ENCODE measurements at regions not wholly inside any gene's neighbourhood (a gene's known extent, or its start where the extent isn't known, plus 50 kb on each side); places are given as distances from the start of the nearest gene placed in this dataset.

- Mint-ChIP-seq H3K4me1 (ENCODE audit: low read depth, unreplicated experiment) (no peaks in the 10 kb centered on the region), H3K9me3 (ENCODE audit: unreplicated experiment) (no peaks in the 10 kb centered on the region), H3K27ac (ENCODE audit: unreplicated experiment) (no peak overlapping the region), H3K36me3 (ENCODE audit: unreplicated experiment) (no peaks in the 10 kb centered on the region), H3K27me3 (ENCODE audit: unreplicated experiment) (no peaks in the 10 kb centered on the region), H3K4me3 (ENCODE audit: unreplicated experiment) (no peak overlapping the region)
- TF ChIP-seq, protein P1, sequence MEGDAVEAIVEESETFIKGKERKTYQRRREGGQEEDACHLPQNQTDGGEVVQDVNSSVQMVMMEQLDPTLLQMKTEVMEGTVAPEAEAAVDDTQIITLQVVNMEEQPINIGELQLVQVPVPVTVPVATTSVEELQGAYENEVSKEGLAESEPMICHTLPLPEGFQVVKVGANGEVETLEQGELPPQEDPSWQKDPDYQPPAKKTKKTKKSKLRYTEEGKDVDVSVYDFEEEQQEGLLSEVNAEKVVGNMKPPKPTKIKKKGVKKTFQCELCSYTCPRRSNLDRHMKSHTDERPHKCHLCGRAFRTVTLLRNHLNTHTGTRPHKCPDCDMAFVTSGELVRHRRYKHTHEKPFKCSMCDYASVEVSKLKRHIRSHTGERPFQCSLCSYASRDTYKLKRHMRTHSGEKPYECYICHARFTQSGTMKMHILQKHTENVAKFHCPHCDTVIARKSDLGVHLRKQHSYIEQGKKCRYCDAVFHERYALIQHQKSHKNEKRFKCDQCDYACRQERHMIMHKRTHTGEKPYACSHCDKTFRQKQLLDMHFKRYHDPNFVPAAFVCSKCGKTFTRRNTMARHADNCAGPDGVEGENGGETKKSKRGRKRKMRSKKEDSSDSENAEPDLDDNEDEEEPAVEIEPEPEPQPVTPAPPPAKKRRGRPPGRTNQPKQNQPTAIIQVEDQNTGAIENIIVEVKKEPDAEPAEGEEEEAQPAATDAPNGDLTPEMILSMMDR (IDR thresholded peaks at IDR 0.05; ENCODE audit: partially characterized antibody, unreplicated experiment) = no peak
- DNase-seq = no peak
Measured at GRCh38 chr4:130534651-130535050, 1438.7 kb downstream of the C4orf33 start.

- Mint-ChIP-seq H3K4me3 (ENCODE audit: unreplicated experiment) (no peak overlapping the region), H3K36me3 (ENCODE audit: unreplicated experiment) (no peaks in the 10 kb centered on the region), H3K4me1 (ENCODE audit: low read depth, unreplicated experiment) (no peaks in the 10 kb centered on the region), H3K27ac (ENCODE audit: unreplicated experiment) (no peak overlapping the region), H3K9me3 (ENCODE audit: unreplicated experiment) (no peaks in the 10 kb centered on the region), H3K27me3 (ENCODE audit: unreplicated experiment) (no peaks in the 10 kb centered on the region)
- TF ChIP-seq, protein P1 (IDR thresholded peaks at IDR 0.05; ENCODE audit: partially characterized antibody, unreplicated experiment) = no peak
- no peak for DNase-seq
Measured at GRCh38 chr4:130542953-130543352, 1447.0 kb downstream of the C4orf33 start.

- Mint-ChIP-seq H3K27me3 (ENCODE audit: unreplicated experiment) (no peaks in the 10 kb centered on the region), H3K36me3 (ENCODE audit: unreplicated experiment) (no peaks in the 10 kb centered on the region), H3K4me3 (ENCODE audit: unreplicated experiment) (no peak overlapping the region), H3K9me3 (ENCODE audit: unreplicated experiment) (no peaks in the 10 kb centered on the region), H3K27ac (ENCODE audit: unreplicated experiment) (no peak overlapping the region), H3K4me1 (ENCODE audit: low read depth, unreplicated experiment) (no peaks in the 10 kb centered on the region)
- DNase-seq = no peak
- TF ChIP-seq, protein P1 (IDR thresholded peaks at IDR 0.05; ENCODE audit: partially characterized antibody, unreplicated experiment) = no peak
Measured at GRCh38 chr4:130545171-130545570, 1449.2 kb downstream of the C4orf33 start.

GRCh38 chr4:130545596-130545995, 1449.6 kb downstream of the C4orf33 start:
- Mint-ChIP-seq H3K4me1 (ENCODE audit: low read depth, unreplicated experiment) (no peaks in the 10 kb centered on the region), H3K36me3 (ENCODE audit: unreplicated experiment) (no peaks in the 10 kb centered on the region), H3K9me3 (ENCODE audit: unreplicated experiment) (no peaks in the 10 kb centered on the region), H3K27me3 (ENCODE audit: unreplicated experiment) (no peaks in the 10 kb centered on the region), H3K27ac (ENCODE audit: unreplicated experiment) (no peak overlapping the region), H3K4me3 (ENCODE audit: unreplicated experiment) (no peak overlapping the region)
- TF ChIP-seq, protein P1 (IDR thresholded peaks at IDR 0.05; ENCODE audit: partially characterized antibody, unreplicated experiment) = no peak
- DNase-seq = no peak

- H3K9me3 Mint-ChIP-seq (ENCODE audit: unreplicated experiment) = peaks cover under 1% of the 10 kb centered on the region
- peaks cover 9% of the 10 kb centered on the region for H3K4me1 Mint-ChIP-seq (ENCODE audit: low read depth, unreplicated experiment)
- DNase-seq = no peak
- TF ChIP-seq, protein P1 (IDR thresholded peaks at IDR 0.05; ENCODE audit: partially characterized antibody, unreplicated experiment) = no peak
- no peak overlapping the region for H3K27ac Mint-ChIP-seq (ENCODE audit: unreplicated experiment)
- no peak overlapping the region for H3K4me3 Mint-ChIP-seq (ENCODE audit: unreplicated experiment)
- H3K36me3 Mint-ChIP-seq (ENCODE audit: unreplicated experiment) = no peaks in the 10 kb centered on the region
- no peaks in the 10 kb centered on the region for H3K27me3 Mint-ChIP-seq (ENCODE audit: unreplicated experiment)
Measured at GRCh38 chr4:130559268-130559667, 1463.3 kb downstream of the C4orf33 start.

Data from glutamatergic neuron (in vitro differentiated cells).